Calu3 (cell line): ENCODE measurements at regions not wholly inside any gene's neighbourhood (a gene's known extent, or its start where the extent isn't known, plus 50 kb on each side); places are given as distances from the start of the nearest gene placed in this dataset.

Experiments
- BruUV-seq: library from RNA; stranded (reverse); fragments of 400-500 nt; replicated peaks from 2 replicates; lab custom pipeline; 2021; lab: Mats Ljungman, UMichigan
- CTCF ChIA-PET: fragments of 300-600 bp; sonication (Branson Sonifier 250); formaldehyde crosslinking; loops from one replicate; lab custom pipeline; 2022; ENCODE audit warnings: antibody characterized with exemption; lab: Charles Lee
- DNase-seq: peaks from one replicate; pipeline ENCODE4 v3.0.0; 2022
- H3K27ac Mint-ChIP-seq: one replicate; pipeline ENCODE4 v1.8.0; 2022; ENCODE audit warnings: mixed read lengths; ENCODE audit not compliant: unreplicated experiment
- H3K27me3 Mint-ChIP-seq: one replicate; pipeline ENCODE4 v1.8.0; 2022; ENCODE audit warnings: mixed read lengths; ENCODE audit not compliant: unreplicated experiment
- H3K36me3 Mint-ChIP-seq: one replicate; pipeline ENCODE4 v1.8.0; 2022; ENCODE audit warnings: mild to moderate bottlenecking, moderate library complexity, mixed read lengths; ENCODE audit not compliant: insufficient read depth, unreplicated experiment
- H3K4me1 Mint-ChIP-seq: one replicate; pipeline ENCODE4 v1.8.0; 2022; ENCODE audit warnings: mild to moderate bottlenecking, low read depth, mixed read lengths; ENCODE audit not compliant: unreplicated experiment
- H3K4me3 Mint-ChIP-seq: one replicate; pipeline ENCODE4 v1.8.0; 2022; ENCODE audit warnings: mild to moderate bottlenecking, low read depth, moderate library complexity, mixed read lengths; ENCODE audit not compliant: unreplicated experiment
- H3K9me3 Mint-ChIP-seq: one replicate; pipeline ENCODE4 v1.8.0; 2022; ENCODE audit warnings: low read depth, mixed read lengths; ENCODE audit not compliant: unreplicated experiment
- intact Hi-C: fragments of 100-400 bp; cut with micrococcal nuclease; formaldehyde crosslinking; loops from one replicate; pipeline ENCODE4 v1.10.0; 2022; ENCODE audit not compliant: unreplicated experiment
- TF ChIP-seq, protein P1 (sequence below): fragments of 200-600 bp; IDR thresholded peaks from one replicate; pipeline ENCODE4 v1.8.0; 2022; ENCODE audit warnings: antibody characterized with exemption; ENCODE audit not compliant: unreplicated experiment

DNA sequence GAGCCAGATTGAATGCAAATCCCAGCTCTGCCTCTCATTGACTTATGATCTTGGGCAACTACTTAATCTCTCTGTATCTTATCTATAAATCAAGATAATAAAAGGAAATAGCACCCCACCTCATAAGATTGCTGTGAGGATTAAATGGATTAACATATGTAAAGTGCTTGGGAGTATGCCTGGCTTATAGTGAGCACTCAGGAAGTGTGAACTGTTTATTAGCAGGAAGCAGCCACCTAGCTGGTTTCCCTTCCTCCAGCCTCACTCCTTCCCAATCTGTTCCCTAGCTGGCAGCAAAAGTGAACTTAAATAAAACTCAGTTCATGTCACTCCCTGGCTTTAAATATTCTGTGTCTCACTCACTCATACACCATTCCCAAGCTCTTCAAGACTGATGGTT is 526.6 kb upstream of the PKDCC start:
- CTCF ChIA-PET: no interaction called here
- TF ChIP-seq, protein P1, sequence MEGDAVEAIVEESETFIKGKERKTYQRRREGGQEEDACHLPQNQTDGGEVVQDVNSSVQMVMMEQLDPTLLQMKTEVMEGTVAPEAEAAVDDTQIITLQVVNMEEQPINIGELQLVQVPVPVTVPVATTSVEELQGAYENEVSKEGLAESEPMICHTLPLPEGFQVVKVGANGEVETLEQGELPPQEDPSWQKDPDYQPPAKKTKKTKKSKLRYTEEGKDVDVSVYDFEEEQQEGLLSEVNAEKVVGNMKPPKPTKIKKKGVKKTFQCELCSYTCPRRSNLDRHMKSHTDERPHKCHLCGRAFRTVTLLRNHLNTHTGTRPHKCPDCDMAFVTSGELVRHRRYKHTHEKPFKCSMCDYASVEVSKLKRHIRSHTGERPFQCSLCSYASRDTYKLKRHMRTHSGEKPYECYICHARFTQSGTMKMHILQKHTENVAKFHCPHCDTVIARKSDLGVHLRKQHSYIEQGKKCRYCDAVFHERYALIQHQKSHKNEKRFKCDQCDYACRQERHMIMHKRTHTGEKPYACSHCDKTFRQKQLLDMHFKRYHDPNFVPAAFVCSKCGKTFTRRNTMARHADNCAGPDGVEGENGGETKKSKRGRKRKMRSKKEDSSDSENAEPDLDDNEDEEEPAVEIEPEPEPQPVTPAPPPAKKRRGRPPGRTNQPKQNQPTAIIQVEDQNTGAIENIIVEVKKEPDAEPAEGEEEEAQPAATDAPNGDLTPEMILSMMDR: no peak
- H3K4me3 Mint-ChIP-seq: no peak overlapping the region

DNA sequence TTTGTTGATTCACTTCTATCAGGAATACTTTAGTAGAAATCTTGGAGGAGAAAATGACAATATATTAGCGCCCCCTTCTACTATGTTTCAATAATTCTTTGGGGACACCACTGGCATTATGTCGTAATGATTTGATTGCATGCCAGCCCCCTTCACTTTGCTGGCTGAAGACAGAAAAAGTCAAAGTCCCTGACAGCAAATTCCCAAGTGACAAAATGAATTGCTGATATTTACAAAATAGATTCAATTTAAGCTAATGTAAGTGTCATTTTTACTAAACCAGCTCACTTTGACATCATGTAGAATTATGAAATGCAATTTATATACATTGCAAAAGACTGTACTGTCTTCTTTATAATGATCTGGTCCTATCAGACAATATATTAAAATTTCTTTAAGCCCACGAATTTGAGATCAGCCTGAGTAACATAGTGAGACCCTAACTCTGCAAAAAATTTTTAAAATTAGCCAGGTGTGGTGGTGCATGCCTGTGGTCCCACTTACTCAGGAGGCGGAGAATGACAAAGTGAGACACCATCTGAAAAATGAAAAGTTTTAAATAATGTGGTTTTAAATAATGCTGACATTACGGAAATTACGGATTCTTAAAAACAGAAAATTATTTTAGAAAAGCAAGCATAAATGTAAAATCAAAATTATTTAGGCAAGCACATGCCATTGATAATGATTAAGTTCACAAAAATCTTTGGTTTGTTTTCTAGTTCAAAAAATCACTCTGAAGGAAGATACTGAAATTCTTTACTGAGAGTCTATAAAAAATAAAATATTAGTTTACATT is 520.1 kb upstream of the PKDCC start:
- no peak overlapping the region for H3K4me3 Mint-ChIP-seq
- CTCF ChIA-PET: no interaction called here
- intact Hi-C loops: no loop called here
- TF ChIP-seq, protein P1: no peak
- BruUV-seq: no TSS peak
- DNase-seq: no peak
- H3K36me3 Mint-ChIP-seq: no peaks in the 10 kb centered on the region
- H3K9me3 Mint-ChIP-seq: no peaks in the 10 kb centered on the region
- no peaks in the 10 kb centered on the region for H3K4me1 Mint-ChIP-seq
- H3K27me3 Mint-ChIP-seq: no peaks in the 10 kb centered on the region
- no peak overlapping the region for H3K27ac Mint-ChIP-seq

More for the DNA sequence above, 526.6 kb upstream of the PKDCC start:
- intact Hi-C loops: no loop called here
- Mint-ChIP-seq H3K9me3 (no peaks in the 10 kb centered on the region), H3K27me3 (no peaks in the 10 kb centered on the region), H3K36me3 (no peaks in the 10 kb centered on the region), H3K4me1 (no peaks in the 10 kb centered on the region), H3K27ac (no peak overlapping the region)
- DNase-seq: no peak
- no TSS peak for BruUV-seq

DNA sequence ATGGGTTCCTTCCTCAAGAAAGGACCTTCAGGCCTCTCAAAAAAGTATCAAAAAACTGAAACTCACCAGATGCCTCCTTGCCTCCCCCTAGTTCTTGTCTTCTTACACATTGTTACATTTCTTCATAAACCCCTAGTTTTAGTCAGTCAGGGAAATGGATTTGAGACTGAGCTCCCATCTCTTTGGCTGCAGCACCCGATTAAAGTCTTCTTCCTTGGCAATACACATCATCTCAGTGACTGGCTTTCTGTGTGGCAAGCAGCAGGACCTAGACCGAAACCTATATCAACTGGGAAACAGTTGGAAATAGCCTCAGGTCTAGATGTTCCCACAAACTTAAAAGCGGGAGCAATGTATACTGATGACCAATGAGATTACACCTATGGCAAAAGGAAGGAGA is 512.2 kb upstream of the PKDCC start:
- no peaks in the 10 kb centered on the region for H3K36me3 Mint-ChIP-seq
- intact Hi-C loops: no loop called here
- H3K4me1 Mint-ChIP-seq: no peaks in the 10 kb centered on the region
- no peak for DNase-seq
- no TSS peak for BruUV-seq
- TF ChIP-seq, protein P1: no peak
- H3K4me3 Mint-ChIP-seq: no peak overlapping the region
- no peak overlapping the region for H3K27ac Mint-ChIP-seq
- H3K27me3 Mint-ChIP-seq: no peaks in the 10 kb centered on the region
- CTCF ChIA-PET: no interaction called here
- H3K9me3 Mint-ChIP-seq: peaks cover 11% of the 10 kb centered on the region

DNA sequence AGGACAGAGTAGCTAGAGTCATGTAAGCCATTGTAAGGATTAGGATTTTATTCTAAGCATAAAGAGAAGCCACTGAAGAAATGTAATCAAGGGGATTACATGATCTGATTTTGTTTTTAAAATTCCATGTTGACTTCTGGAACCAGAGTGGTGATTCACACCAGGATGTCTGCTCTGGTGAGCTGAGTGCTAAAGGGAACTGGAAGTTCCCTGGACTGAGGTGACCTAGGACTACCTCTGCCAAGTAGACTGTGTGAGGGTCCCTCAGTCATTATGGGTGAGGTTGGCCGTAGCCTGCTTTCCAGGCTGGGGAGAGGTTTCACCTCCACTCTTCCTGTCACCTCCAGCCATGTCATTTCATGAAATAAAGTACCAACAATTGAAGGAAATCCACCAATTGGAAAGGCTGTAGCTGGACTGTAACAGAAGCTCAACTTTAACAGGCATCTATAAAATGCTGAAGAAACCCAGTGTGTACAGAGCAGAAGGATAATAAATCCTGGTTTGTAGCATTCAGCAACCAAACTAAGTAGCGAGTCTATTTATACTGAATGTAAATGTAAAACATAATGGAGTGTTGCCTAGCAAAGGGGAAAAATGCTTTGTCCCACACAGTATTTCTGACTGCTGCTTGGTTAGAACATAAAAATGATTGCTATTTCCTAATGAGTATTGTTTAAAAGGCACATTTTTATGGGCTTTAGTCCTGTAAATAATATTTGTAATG is 507.4 kb upstream of the PKDCC start:
- H3K27ac Mint-ChIP-seq: no peak overlapping the region
- TF ChIP-seq, protein P1: no peak
- no peak overlapping the region for H3K4me3 Mint-ChIP-seq
- H3K27me3 Mint-ChIP-seq: no peaks in the 10 kb centered on the region
- intact Hi-C loops: no loop called here
- no peak for DNase-seq
- no peaks in the 10 kb centered on the region for H3K4me1 Mint-ChIP-seq
- no TSS peak for BruUV-seq
- peaks cover 7% of the 10 kb centered on the region for H3K9me3 Mint-ChIP-seq
- H3K36me3 Mint-ChIP-seq: no peaks in the 10 kb centered on the region
- CTCF ChIA-PET: no interaction called here
